GM21786 (cell line): ENCODE measurements at regions not wholly inside any gene's neighbourhood (a gene's known extent, or its start where the extent isn't known, plus 50 kb on each side); places are given as distances from the start of the nearest gene placed in this dataset.

ENCODE experiments used
- ATAC-seq: cut with Tn5 transposase; IDR thresholded peaks from one replicate; pipeline ENCODE4 v1.9.1; 2021; ENCODE audit not compliant: unreplicated experiment

DNA sequence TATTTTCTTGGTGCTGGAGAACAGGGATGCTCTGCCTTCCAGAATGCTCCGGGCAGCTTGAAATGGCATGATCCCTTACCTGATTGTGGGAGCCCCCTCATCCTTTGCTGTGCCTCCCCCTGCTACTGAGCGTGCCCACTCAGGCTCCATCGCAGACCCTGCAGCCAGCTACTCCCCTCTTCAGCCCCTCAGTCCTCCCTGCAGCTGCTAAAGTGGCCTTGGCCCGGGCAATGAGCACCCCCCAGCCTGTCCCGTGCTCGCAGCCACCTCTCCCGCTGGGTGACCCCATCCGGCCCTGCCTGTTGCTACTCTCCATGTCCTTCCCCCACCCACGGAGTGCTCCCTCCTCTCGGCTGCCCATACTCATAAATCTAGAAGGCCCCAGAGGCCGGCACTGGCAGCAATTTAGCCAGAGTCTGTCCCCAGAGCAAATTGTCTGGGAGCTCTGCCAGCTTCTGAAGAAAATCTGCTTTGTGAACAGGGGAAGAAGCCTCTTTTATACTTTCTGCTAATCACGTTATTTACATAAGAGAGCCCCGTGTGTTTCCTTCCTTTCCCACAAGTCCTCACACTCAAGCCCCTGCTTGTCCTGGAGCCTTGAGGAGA lies 143.7 kb upstream of the FRMD6 start:
- no peak for ATAC-seq

DNA sequence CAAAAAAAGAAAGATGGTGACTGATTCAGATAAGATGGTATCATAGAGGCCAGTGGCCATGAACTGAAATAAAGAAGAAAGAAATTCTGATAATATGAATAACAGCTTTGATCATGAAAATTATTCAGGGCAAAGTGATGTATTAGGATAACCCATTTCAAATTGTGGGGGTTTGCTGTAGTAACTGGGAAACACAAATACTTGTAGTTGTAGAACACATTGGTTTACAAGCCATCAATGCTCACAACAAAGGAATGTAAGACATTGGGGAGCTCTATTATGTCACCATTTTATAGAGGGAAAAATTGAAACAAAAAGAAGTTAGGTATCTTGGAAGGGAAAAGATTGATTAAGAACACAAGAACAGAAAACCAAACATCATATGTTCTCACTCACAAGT lies 140.4 kb upstream of the FRMD6 start:
- no peak for ATAC-seq

DNA sequence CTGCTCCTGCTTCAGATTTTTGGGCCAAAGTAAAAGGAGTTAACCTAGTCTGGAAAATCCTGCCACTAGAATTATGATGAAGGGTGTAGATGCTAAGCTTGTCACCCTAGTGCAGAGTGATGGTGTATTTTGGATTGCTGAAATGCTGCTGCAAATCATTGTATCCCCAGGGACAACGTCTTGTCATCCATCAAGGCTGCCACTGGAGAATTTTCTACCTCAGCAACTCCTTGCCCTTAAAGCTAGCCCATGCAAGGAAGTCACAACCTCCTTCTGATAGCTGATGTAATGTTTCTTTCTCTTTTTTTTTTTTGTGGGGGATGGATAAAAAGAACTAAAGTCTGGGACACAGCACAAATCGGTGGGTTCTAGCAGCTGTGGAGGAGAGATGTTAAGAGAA lies 139.4 kb upstream of the FRMD6 start:
- no peak for ATAC-seq

DNA sequence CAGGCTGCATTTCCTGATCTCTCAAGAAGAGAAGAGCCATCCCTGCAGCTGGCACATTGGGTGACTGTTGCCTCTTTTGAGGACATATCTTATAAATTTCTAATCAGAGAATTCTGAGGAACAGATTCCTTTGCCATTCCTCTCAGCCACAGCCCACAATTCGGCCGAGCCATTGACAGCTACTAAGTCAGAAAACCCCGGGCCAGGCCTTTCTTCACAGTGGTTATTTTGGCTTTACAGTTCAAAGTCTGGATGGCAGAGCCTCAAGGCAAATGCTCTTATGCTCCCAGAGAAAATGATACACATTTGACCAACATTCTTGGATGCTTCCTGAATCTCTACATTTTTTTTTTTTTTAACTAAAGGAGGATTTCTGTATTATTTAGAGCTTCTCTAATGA lies 138.4 kb upstream of the FRMD6 start:
- ATAC-seq = no peak

DNA sequence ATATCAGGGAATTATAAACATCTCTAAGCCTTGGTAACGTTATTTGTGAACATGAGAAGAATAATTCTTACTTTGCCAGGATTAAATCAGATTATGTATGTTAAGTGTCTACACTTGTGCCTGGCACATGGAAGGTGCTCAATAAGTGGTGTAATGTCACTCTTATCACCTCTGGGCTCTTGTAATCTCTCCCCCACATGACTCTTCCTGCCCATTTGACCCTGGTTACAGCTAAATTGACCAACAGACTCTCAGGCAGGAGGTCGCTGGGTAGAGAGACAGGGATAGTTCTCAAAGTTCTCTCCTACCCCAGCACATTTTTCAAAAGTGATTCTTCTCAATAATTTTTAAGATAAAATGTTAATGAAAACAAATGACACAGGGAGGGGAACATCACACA lies 137.8 kb upstream of the FRMD6 start:
- no peak for ATAC-seq

DNA sequence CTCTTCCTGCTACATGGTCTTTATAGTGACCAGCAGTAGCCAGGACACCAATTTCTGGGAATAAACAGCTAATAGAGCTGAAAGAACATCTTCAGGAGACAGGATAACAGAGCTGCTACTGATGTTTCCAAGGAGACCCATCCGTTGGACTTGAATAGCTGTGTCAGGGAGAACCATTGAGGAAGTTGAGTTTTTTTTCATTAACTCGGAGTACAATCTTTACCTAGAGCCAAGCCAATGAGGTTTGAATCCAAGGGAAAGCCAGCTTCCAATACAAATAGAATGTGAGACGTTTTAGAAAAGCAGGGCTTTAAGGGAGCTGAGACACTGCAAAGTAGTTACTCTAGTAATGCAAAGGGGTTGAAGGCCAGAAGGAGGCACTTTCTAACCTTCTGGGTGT lies 136.1 kb upstream of the FRMD6 start:
- ATAC-seq = no peak

DNA sequence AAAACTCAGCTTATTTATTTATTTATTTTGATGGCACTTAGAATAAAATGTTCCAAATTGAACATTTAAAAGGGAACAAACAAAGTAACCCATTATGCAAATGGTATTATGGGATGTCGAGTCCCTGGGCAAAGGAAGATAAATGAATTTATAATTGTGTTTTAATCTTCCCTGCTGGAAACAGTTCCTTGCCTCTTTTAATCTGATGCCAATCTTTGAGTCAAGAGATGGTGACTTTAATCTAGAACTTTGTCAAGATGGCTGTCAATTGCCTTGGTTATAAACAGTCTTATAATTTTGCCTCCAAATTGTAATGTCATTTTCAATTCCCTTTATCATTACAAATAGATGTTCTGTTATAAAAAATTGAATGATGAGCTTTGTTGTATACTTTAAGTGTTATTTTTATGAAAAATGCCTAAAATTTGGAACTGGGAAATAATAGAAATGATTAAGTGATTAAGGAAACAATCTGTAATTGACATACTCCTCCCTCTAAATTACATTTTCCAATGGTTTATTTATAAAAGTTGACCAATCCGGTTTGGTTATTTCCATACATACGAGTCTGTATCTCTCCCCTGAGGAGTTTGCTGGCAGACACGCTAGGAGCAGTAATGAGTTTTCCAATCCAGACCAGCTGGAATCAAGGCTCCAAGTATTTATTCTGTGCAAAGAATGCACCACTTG lies 134.9 kb upstream of the FRMD6 start:
- no peak for ATAC-seq

DNA sequence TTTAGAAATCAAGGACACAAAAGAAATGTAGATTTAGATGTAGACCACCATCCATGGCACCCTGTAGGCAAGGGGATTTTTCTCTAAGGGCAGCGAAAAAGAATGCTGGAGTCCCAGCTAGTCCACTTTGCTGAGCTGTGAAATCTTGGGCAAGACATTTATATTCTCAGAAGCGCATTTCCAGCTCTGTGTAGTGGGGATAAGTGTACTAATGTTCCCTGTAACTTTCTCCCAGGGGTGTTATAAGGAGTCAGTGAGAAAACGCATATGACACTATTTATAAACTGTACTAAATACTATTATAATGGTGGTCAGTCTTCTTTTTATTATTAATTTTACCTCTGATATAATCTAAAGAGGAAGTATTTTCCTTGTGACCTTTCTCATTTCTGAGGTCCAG lies 133.4 kb upstream of the FRMD6 start:
- no peak for ATAC-seq

DNA sequence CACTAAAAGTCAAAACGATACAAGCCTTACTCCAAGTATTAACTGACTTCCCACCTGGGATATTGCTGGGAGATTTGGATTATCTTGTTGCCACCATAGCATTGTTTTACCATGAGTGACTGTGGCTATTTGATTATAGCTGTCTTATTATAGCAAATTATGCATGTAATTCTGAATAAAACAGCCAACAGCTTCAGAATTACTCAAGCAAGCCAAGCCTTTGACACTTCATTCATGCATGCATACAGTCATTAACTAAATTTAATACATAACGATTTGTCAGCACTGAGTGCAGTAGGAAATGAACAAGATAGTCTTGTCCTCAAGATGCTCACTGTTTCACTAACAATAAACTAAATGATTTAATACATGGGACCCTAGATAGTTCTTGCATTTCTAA lies 133.0 kb upstream of the FRMD6 start:
- ATAC-seq = no peak

DNA sequence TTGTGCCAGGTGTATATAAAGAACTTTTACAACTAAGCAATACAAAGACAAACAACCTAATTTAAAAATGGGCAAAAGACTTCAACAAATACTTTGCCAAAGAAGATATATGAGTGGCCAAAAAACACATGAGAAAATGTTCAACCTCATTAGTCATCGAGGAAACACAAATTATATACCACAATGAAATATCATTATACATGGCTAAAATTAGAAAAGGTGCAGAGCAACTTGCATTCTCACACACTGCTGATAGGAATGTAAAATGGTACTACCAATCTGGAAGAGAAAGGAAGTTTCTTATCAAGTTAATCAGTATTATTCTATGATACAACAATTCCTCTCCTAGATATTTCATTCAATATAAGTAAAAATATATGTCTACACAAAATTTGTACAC lies 131.6 kb upstream of the FRMD6 start:
- ATAC-seq = no peak

DNA sequence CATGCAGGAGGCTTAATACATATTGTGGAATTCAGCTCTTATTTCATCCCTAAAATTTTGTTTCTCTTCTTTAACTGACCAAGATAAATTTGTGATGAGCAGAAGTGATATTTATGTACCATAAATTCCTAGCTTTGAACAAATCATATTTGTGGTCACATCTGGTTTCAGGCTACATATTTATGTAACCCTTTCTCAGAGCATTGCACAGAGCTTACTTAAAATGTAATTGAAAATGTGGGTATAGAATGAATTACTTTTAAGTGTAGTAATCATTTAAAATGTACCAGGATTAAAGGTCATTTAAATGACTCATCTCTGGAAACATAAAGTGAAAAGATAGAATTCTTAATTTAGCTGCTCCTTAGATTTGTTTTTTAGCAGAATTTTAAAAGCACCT lies 129.9 kb upstream of the FRMD6 start:
- ATAC-seq = no peak

DNA sequence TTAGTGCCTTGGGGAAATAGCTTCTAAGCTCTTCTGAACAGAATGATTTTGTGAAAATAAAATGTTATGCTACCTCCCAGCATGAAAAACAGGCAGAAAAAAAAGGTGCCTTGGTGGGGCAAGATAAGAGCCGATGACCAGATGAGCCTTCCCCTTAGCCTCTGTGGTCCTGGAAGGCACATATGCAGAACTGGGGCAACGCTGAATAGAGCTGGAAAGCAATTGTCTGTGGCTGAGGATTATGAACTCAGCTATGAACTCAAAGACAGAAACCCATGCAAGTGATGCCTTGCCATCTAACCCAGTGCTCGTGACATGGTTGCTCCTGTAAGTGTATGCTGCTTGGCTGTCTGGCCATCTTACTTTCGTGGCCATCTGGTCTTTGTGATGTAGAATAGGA lies 128.5 kb upstream of the FRMD6 start:
- ATAC-seq = no peak

DNA sequence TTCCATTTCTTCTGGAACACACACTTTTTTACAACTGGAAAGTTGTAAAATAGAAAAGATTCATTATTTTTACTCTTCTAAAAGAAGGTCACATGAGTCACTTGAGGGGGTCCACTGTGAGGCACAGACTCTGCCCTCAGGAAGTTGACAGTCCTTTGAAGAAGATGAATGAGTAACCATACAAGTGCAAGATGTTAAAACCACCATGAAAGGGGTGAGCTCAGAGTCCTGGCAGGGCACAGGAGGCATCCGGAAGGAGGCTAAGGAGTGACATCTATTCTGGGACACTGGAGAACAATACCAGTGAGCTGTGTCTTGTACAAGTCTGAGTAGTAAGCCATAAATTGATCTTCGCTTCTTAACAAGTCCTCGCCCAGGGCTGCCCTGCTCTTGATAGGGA lies 126.0 kb upstream of the FRMD6 start:
- no peak for ATAC-seq

DNA sequence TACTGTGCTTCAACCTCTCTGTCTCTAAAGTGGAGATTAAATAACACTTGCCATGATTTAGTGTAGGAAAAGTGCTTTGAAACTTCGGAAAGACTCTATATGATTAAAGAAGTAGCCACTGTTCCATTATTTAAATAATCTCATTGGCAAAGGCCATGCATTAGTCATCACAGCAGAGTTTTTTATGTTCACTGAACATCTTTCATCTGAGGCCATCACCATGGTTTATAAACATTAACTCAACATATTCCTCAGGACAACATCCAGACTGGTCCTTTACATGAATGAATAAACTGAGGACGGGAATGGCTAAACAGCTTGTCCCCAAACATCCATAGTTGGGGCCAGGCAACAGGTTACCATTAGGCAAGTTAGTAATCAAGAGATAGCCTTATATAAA lies 124.6 kb upstream of the FRMD6 start:
- no peak for ATAC-seq

DNA sequence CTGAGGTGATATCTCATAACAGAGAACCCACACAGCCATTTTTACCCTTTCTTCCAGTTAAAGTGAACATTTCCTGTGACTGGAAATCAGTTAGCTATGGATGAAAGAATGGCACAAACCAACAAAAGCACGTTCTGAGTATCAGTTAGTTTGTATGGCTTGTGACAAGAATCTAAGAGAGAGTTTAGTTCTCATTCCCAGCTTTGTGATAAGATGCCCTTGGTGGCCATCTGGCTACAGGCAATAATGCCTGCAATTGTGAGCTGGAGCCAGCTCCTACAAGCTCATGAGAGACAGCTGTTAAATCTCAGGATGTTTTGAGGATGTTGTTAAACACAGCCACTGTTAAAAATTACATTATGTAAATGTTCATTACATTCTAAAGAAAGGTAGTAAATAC lies 122.0 kb upstream of the FRMD6 start:
- ATAC-seq = no peak

DNA sequence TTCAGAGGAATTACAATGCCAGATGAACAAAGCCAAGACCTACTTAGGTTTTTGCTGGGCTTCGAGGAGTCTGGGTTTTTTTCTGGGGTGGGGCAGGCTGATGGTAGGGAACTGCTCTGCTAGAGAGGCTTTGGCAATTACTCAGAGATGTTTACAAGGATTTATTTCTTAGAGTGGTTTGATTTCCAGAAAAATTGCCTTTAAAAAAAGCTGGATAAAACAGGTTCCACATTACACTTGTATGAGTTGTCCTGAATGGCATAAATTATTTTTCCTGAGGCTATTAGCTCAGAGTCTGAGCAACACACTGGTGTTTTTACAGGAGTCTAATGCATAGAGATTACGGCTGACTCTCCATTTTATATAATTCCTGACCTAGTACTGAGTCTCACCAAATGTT lies 118.5 kb upstream of the FRMD6 start:
- no peak for ATAC-seq

DNA sequence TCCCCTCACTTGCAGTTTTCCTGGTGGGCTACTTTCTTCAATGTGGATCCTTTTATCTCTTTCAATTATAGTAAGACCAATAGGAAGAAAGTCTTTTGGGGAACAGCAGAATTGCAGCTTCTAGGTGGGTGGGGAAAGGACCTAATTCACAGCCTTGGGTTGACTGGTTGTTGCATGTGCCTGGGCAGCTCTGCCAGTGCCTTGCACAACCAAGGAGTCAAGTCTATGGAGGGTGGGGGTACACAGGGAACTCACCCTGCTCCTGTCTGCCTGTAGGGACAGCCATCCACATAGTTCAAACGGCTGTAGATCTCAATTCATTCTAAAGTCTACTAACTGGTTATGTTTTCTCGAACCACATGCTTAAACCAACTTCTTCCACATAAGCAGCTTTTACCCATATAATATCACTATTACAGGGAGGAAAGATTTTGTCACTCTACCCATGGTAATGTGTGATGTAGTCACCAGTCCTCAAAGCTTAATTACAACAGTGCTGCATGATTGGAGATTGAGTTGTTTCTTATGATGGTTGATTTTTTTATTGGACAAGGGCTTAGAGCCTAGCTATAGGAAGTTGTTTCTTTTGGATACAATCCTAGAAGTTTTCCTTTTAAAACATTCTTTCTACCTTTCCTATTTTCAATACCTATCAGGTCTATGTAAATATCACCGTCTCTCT lies 117.7 kb upstream of the FRMD6 start:
- ATAC-seq = no peak

DNA sequence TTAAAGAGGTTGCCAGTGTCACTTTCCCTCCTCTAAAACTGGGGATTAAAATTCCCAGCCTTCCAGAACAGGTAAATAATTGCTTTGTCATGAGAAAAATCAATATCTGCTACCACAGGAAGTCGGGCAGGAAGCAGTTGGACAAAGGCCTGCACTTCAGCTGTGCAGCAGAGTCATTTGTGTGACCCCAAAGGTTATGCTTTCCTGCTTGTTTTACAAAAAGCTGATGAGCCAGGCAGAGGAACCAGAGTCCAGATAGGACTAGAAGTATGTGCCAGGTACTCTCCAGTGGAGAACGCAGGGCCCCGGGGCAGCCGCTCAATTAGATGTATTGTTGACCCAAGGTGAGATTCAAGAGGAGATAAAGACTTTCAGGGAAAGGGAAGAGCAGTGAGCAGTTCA lies 117.1 kb upstream of the FRMD6 start:
- no peak for ATAC-seq

DNA sequence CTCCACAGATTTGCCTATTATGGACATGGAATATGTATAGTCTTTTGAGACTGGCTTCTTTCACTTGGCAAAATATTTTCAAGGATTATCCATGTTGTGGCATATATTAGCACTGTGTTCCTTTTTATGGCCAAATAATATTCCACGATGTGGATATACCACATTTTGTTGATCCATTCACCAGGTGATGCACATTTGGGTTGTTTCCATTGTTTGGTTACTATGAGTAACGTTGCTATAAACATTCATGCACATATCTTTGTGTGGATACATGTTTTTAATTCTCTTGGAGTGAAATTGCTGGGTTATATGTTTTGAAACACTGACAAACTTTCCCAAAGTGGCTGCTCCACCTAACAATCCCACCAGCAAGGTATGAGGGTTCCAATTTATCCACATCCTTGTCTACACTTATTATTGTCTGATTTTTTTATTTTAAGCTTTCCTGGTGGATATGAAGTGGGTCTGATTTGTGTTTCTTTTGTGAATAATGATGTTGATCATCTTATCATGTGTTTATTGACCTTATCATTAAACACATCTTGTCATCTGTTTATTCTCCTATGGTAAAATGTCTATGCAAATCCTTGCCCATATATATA lies 116.2 kb upstream of the FRMD6 start:
- no peak for ATAC-seq

DNA sequence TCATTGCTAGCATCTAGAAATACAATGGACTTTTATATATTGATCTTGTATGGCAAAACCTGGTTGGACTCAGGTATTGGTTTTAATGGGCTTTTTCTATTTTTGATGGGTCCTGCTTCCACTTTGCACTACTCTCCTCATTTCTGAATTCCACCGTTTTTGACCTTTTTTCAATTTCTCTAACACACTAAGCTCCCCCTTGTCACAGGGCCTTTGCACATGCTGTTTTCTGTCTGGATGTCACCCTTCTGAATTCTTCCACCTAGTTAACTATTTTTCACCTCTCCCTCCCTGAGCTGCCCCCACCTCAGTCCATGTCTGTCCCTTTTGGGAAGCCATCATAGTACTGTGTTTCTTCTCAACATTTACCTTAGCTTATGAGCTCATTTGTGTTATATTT lies 112.7 kb upstream of the FRMD6 start:
- no peak for ATAC-seq

DNA sequence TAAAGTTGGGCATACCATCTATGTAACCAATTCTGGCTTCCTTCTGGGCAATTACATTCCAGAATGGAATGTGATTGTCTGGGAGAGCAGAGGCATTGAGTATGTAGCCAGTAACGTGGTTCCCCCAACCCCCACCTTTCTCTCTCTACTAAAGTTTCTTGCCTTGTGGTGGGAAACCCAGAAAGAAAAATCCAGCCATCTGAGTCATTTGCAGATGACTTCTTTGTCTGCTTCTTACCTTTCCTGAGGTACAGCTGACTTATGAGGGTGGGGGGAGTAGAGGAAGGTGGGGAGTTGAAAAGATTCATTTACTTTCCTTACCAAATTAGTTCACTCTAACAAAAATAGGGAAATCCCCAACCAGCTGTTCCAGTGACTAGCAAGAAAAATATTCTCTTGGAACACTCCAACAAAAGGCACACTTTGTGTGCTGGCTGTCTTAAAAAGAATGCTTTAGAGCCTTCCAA lies 112.1 kb upstream of the FRMD6 start:
- ATAC-seq = no peak

DNA sequence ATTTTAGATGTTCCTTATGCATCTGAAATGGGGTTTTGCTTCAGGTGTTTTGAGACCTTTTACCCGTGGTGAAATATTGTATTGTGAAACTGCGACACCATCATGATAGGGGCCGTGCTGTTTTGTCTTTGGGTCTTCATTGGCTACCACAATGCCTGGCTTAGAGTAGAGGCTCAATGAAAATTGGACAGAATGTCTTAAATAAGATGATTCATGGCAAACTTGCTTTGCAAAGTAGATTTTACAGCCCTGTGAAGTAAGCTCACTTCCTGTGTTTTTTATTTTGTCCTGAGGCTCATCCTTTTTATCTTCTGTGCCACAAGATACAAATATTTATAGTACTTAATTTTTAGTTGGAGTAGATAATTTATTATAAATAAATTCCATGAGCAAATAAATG lies 111.3 kb upstream of the FRMD6 start:
- no peak for ATAC-seq
